Fibroblast of lung (primary cell): ENCODE measurements at regions not wholly inside any gene's neighbourhood (a gene's known extent, or its start where the extent isn't known, plus 50 kb on each side); places are given as distances from the start of the nearest gene placed in this dataset.

Experiments
- CTCF ChIP-seq, 2 donors: IDR thresholded peaks in 1 of 2; conservative IDR thresholded peaks in 1 of 2; 1 replicate in 1 of 2; 2 replicates in 1 of 2; pipeline ENCODE4 v1.5.1; 2011 to 2012; ENCODE audit warnings: low read length in 2 of 2, control low read depth in 1 of 2, inconsistent platforms in 1 of 2, low read depth in 1 of 2, mild to moderate bottlenecking in 1 of 2
- EZH2 ChIP-seq: IDR thresholded peaks from 2 replicates; pipeline ENCODE4 v1.5.1; 2012; ENCODE audit warnings: low read length, control low read depth, mild to moderate bottlenecking; ENCODE audit errors: missing control alignments

GRCh38 chr10:105356626-105357025 lies 715.5 kb downstream of the SORCS3 start:
- TF ChIP-seq CTCF (conservative IDR thresholded peaks at IDR 0.05 in 1 of 2, IDR thresholded peaks at IDR 0.05 in 1 of 2; ENCODE audit: low read depth in 1 of 2, low read length in 2 of 2) (no peak), EZH2 (no peak)
